Brain microvascular endothelial cell (primary cell): ENCODE measurements at regions not wholly inside any gene's neighbourhood (a gene's known extent, or its start where the extent isn't known, plus 50 kb on each side); places are given as distances from the start of the nearest gene placed in this dataset.

ENCODE experiments used
- DNase-seq: peaks from one replicate; pipeline ENCODE4 v3.0.0-alpha.2; 2020
- H3K27ac ChIP-seq: fragments of 250-450 bp; sonication (Bioruptor Pico); 2 replicates; pipeline ENCODE4 v1.5.1; 2020; ENCODE audit warnings: mild to moderate bottlenecking, moderate library complexity
- H3K27me3 ChIP-seq: fragments of 250-450 bp; sonication (Bioruptor Pico); replicated peaks from 2 replicates; pipeline ENCODE4 v1.5.1; 2020; ENCODE audit warnings: mild to moderate bottlenecking
- H3K36me3 ChIP-seq: fragments of 250-450 bp; sonication (Bioruptor Pico); replicated peaks from 2 replicates; pipeline ENCODE4 v1.5.1; 2020; ENCODE audit warnings: mild to moderate bottlenecking
- H3K4me3 ChIP-seq: 2 replicates; pipeline ENCODE4 v1.5.1; 2011; ENCODE audit warnings: low read depth, mild to moderate bottlenecking, control low read depth, low read length, moderate library complexity
- CTCF ChIP-seq: IDR thresholded peaks from 2 replicates; pipeline ENCODE4 v1.5.1; 2011; ENCODE audit warnings: low read depth, mild to moderate bottlenecking, moderate library complexity, low read length, control low read depth, inconsistent platforms; ENCODE audit errors: missing control alignments
- in situ Hi-C: cut with HindIII; loops from 2 replicates; pipeline ENCODE4 v1.10.0; 2017; ENCODE audit warnings: low sequenced_read_pairs, low pct_ligation_motif_present

DNA sequence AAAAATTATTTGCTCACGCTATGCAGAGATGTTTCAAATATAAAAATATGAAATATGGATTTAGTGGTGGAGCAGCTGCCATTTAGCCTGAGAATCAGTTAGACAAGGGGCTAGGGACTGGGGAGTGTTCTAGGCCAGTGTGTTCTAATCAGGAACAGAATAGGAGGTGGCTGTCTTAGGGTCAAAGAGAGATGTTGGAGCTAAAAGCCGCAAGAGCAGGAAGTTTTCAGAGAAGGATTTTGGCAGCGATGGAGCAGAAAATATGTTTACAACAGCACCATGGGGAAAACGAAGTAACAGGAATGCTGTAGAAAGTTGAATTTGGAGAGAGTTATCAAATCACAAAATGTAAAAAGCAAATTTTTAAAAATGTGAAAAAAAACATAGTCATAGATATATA is 314.0 kb upstream of the SEMA3A start:
- Histone ChIP-seq H3K27me3 (no peaks in the 10 kb centered on the region), H3K27ac (no peak overlapping the region), H3K4me3 (no peak overlapping the region), H3K36me3 (no peaks in the 10 kb centered on the region)
- in situ Hi-C loops: no loop called here
- TF ChIP-seq CTCF: no peak
- DNase-seq: no peak

DNA sequence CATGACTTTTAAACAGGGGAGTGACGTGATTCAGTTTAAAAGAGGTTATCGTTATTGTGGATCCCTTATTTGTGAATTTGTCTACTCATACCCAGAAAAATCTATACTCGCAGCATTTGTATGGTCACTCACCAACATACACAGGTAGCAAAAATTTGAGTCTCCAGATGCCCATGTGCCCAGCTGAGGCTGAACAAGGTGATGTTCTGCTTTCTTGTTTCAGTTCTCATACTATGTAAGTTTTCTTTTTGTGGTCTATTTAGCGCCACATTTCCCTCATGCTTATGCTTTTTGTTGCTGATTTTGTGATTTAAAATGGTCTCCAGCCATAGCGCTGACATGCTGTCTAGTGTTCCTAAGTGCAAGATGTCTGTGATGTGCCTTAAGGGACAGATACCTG is 312.9 kb upstream of the SEMA3A start:
- TF ChIP-seq CTCF: no peak
- Histone ChIP-seq H3K4me3 (no peak overlapping the region), H3K36me3 (no peaks in the 10 kb centered on the region), H3K27ac (no peak overlapping the region), H3K27me3 (no peaks in the 10 kb centered on the region)
- in situ Hi-C loops: no loop called here
- no peak for DNase-seq

DNA sequence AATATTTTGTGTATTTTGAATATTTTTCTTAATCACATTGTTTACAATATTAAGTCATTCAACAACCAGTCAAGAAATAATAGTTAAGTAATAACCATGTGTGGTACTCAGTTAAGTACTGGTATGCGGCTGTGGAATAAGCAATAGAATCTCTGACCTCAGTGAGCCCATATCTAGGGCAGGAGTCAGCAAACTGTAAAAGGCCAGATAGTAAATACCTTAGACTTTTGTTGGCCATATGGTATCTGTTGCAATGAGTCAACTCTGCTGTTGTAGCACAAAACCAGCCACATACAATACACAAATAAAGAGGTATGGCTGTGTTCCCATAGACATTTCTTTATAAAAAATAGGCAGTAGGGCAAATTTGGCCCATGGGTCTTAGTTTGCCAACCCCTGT is 311.6 kb upstream of the SEMA3A start:
- no peak for DNase-seq
- Histone ChIP-seq H3K27ac (no peak overlapping the region), H3K4me3 (no peak overlapping the region), H3K27me3 (no peaks in the 10 kb centered on the region), H3K36me3 (no peaks in the 10 kb centered on the region)
- in situ Hi-C loops: no loop called here
- TF ChIP-seq CTCF: no peak

DNA sequence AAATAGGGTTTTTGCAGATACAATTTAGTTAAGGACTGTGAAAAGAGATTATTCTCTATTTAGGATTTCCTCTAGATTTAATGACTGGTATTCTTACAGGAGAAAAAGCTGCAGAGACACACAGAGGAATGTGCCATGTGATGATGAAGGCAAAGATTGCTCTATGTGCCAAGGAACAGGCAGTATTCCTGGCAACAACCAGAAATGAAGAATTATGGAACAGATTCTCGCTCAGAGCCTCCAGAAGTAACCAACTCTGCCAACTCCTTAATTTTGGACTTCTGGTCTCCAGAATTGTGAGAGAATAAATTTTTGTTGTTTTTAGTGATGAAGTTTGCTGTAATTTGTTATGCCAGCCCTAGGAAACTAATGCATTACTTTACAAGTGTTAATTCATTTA is 307.6 kb upstream of the SEMA3A start:
- DNase-seq: no peak
- no peak overlapping the region for H3K27ac ChIP-seq
- no peaks in the 10 kb centered on the region for H3K36me3 ChIP-seq
- H3K4me3 ChIP-seq: no peak overlapping the region
- no peaks in the 10 kb centered on the region for H3K27me3 ChIP-seq
- in situ Hi-C loops: no loop called here
- no peak for TF ChIP-seq CTCF

DNA sequence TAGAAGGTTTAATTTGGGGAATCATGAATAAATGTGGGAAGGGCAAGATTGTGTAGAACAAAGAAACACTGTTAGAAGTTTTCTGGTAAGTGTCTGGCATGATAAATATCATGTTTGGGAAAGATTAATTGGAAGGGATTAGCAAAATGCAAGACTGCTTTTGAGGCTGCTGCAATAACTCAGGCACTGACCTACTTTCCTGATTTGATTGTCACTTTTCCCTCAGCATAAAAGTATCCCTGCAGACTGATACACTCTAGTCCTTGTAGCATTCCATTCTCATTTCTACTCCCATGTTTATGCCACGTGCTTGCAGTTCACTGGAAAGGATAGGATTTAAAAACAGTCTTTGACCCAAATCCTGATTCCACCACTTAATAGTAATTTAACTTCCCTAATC is 303.3 kb upstream of the SEMA3A start:
- in situ Hi-C loops: loop anchor here (25.0 kb wide), 1 partner anchor 514 kb away; no protein-coding TSS in a partner anchor
- no peak for DNase-seq
- Histone ChIP-seq H3K36me3 (no peaks in the 10 kb centered on the region), H3K4me3 (no peak overlapping the region), H3K27ac (no peak overlapping the region), H3K27me3 (no peaks in the 10 kb centered on the region)
- TF ChIP-seq CTCF: no peak

DNA sequence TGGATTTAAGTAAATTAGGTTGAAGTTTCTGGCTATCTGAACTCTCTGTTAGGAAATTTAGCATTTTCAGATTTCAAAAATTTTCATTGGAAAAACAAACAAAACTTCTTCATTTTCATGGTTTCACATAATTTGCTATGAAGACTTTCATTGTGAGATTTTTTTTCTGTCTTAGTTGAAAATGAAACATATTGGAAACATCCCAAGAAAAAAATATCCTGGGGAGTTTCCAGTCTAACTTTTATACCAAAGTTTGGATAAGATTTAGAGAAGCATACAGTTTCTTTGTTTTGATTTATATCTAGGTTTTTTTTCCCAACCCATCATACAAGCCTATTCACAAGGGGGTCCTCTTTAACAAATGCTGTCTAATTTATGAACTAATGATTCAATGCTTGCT is 300.5 kb upstream of the SEMA3A start:
- in situ Hi-C loops: loop anchor here (25.0 kb wide), 1 partner anchor 517 kb away; no protein-coding TSS in a partner anchor
- DNase-seq: no peak
- no peak overlapping the region for H3K27ac ChIP-seq
- no peaks in the 10 kb centered on the region for H3K36me3 ChIP-seq
- TF ChIP-seq CTCF: no peak
- no peaks in the 10 kb centered on the region for H3K27me3 ChIP-seq
- H3K4me3 ChIP-seq: no peak overlapping the region
